ENCODE measurements at regions not wholly inside any gene's neighbourhood (a gene's known extent, or its start where the extent isn't known, plus 50 kb on each side); places are given as distances from the start of the nearest gene placed in this dataset.

DNA sequence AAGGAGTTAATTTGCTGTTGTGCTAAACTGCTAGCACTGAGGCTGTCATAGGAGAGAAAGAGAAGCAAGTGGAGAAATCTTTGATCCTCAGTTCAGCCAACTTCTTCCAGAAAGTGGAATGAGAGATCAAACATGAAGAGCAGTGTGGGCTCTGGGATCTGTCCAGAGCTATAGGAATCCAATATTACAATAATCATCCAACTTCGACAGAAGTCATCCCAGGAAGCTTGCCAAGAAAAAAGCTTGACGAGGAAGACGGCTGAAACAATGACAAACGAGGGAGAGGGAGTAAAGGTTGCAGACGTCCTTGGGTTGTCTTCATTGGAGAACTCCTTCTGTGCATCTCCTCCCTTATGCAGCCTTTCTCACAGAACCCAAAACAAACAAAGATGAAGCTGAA, 496.2 kb downstream of the INSC start (continued):
- TF ChIP-seq PHF21A (CRISPR knock-in tag; IDR thresholded peaks at IDR 0.05) = no peak

DNA sequence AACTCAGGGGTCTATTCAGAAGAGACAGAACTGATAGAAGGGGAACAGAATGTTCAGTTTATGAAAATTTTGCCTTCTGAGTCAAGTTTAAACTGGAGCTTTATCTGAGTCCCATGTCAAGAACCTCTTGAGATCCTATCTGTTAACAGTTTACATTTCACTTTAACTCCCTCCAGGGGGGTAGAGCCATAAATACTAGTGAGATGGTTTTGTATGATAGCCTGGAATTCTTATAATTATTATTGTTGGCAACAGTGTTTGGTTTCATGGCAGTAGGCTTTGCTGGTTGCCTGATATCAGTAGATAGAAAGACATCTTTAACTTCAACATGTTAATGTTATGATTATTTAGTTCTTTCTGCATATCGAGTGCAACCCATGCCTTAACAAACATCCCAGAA, 498.5 kb downstream of the INSC start:
- CTCF ChIA-PET (ENCODE audit: low intra/inter-chr PET ratio, low total read pairs) = no interaction called here
- no peak overlapping the region for H2AFZ ChIP-seq (ENCODE audit: low read length)
- no peak overlapping the region for H3K27ac ChIP-seq (ENCODE audit: extremely low read length, insufficient read depth, low read length)
- intact Hi-C loops (cut with micrococcal nuclease; ENCODE audit: unreplicated experiment) = no loop called here
- 0% methylated on average over 1 of the region's 1 CpG for WGBS (ENCODE audit: low lambda C conversion rate)
- H3K9ac ChIP-seq (ENCODE audit: insufficient read depth, low read depth, low read length) = no peak overlapping the region
- H3K36me3 ChIP-seq (replicated peaks in 1 of 2; ENCODE audit: control insufficient read depth in 1 of 2, insufficient read depth in 2 of 2, low read length in 2 of 2) = no peaks in the 10 kb centered on the region
- no TSS peak for BruUV-seq (replicated peaks)
- ATAC-seq (no peak), DNase-seq (ENCODE audit: low spot score) (no peak), FAIRE-seq (no peak)
- POLR2A ChIA-PET = no interaction called here
- peaks cover 2% of the 10 kb centered on the region; the same call in 1 of the 2 replicates for H3K4me1 ChIP-seq (ENCODE audit: insufficient read depth, low read length)
- in situ Hi-C loops (cut with HindIII; ENCODE audit: extremely low pct_ligation_motif_present, low pct_unique_long_range_greater_than_20kb) = no loop called here
- H3K27me3 ChIP-seq (ENCODE audit: control insufficient read depth in 1 of 2, insufficient read depth in 2 of 2, low read length in 2 of 2) = no peaks in the 10 kb centered on the region
- no peak overlapping the region for H3K4me2 ChIP-seq (ENCODE audit: low read depth, low read length)
- no peaks in the 10 kb centered on the region for H3K9me3 ChIP-seq (ENCODE audit: low read length)
- H3K4me3 ChIP-seq (replicated peaks in 1 of 3; ENCODE audit: insufficient read depth in 1 of 3, low read depth in 2 of 3, low read length in 3 of 3) = no peak overlapping the region
- H3K79me2 ChIP-seq (ENCODE audit: insufficient read depth, low read length) = no peaks in the 10 kb centered on the region
- H4K20me1 ChIP-seq (ENCODE audit: insufficient read depth, low read length) = no peaks in the 10 kb centered on the region
- TF ChIP-seq ZNF75D (CRISPR knock-in tag; IDR thresholded peaks at IDR 0.05; ENCODE audit: borderline replicate concordance) = no peak
- TF ChIP-seq, protein P1, sequence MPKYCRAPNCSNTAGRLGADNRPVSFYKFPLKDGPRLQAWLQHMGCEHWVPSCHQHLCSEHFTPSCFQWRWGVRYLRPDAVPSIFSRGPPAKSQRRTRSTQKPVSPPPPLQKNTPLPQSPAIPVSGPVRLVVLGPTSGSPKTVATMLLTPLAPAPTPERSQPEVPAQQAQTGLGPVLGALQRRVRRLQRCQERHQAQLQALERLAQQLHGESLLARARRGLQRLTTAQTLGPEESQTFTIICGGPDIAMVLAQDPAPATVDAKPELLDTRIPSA (CRISPR knock-in tag; IDR thresholded peaks at IDR 0.05; ENCODE audit: borderline replicate concordance) = no peak
- TF ChIP-seq SP1 (IDR thresholded peaks at IDR 0.05) = no peak
- TF ChIP-seq SP1 (CRISPR knock-in tag; IDR thresholded peaks at IDR 0.05) = no peak
- TF ChIP-seq ZNF598 (CRISPR knock-in tag; IDR thresholded peaks at IDR 0.05; ENCODE audit: borderline replicate concordance) = no peak
- TF ChIP-seq, protein P2, sequence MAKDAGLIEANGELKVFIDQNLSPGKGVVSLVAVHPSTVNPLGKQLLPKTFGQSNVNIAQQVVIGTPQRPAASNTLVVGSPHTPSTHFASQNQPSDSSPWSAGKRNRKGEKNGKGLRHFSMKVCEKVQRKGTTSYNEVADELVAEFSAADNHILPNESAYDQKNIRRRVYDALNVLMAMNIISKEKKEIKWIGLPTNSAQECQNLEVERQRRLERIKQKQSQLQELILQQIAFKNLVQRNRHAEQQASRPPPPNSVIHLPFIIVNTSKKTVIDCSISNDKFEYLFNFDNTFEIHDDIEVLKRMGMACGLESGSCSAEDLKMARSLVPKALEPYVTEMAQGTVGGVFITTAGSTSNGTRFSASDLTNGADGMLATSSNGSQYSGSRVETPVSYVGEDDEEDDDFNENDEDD (CRISPR knock-in tag; IDR thresholded peaks at IDR 0.05; ENCODE audit: borderline replicate concordance) = no peak
- no peak for TF ChIP-seq MIXL1 (CRISPR knock-in tag; IDR thresholded peaks at IDR 0.05)
- TF ChIP-seq ZBTB3 (CRISPR knock-in tag; IDR thresholded peaks at IDR 0.05; ENCODE audit: borderline replicate concordance, low read depth) = no peak
- TF ChIP-seq AGO2 (optimal IDR thresholded peaks at IDR 0.05; ENCODE audit: low read depth, low read length) = no peak
- no peak for TF ChIP-seq NFE2L2 (IDR thresholded peaks at IDR 0.05; ENCODE audit: low read length)
- TF ChIP-seq POGZ (CRISPR knock-in tag; IDR thresholded peaks at IDR 0.05) = no peak
- TF ChIP-seq, protein P3, sequence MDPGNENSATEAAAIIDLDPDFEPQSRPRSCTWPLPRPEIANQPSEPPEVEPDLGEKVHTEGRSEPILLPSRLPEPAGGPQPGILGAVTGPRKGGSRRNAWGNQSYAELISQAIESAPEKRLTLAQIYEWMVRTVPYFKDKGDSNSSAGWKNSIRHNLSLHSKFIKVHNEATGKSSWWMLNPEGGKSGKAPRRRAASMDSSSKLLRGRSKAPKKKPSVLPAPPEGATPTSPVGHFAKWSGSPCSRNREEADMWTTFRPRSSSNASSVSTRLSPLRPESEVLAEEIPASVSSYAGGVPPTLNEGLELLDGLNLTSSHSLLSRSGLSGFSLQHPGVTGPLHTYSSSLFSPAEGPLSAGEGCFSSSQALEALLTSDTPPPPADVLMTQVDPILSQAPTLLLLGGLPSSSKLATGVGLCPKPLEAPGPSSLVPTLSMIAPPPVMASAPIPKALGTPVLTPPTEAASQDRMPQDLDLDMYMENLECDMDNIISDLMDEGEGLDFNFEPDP (CRISPR knock-in tag; conservative IDR thresholded peaks at IDR 0.05) = no peak
- TF ChIP-seq ZSCAN25 (CRISPR knock-in tag; IDR thresholded peaks at IDR 0.05) = no peak
- TF ChIP-seq, protein P4, sequence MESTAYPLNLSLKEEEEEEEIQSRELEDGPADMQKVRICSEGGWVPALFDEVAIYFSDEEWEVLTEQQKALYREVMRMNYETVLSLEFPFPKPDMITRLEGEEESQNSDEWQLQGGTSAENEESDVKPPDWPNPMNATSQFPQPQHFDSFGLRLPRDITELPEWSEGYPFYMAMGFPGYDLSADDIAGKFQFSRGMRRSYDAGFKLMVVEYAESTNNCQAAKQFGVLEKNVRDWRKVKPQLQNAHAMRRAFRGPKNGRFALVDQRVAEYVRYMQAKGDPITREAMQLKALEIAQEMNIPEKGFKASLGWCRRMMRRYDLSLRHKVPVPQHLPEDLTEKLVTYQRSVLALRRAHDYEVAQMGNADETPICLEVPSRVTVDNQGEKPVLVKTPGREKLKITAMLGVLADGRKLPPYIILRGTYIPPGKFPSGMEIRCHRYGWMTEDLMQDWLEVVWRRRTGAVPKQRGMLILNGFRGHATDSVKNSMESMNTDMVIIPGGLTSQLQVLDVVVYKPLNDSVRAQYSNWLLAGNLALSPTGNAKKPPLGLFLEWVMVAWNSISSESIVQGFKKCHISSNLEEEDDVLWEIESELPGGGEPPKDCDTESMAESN (CRISPR knock-in tag; conservative IDR thresholded peaks at IDR 0.05) = no peak
- no peak for TF ChIP-seq ZSCAN22 (CRISPR knock-in tag; IDR thresholded peaks at IDR 0.05)
- TF ChIP-seq GABPA (IDR thresholded peaks at IDR 0.05; ENCODE audit: low read depth, low read length) = no peak
- TF ChIP-seq GABPA (CRISPR knock-in tag; IDR thresholded peaks at IDR 0.05; ENCODE audit: low read depth) = no peak
- no peak for TF ChIP-seq ZSCAN12 (CRISPR knock-in tag; IDR thresholded peaks at IDR 0.05)
- no peak for TF ChIP-seq RFXAP (CRISPR knock-in tag; IDR thresholded peaks at IDR 0.05; ENCODE audit: borderline replicate concordance)
- no peak for TF ChIP-seq BRD4 (CRISPR knock-in tag; IDR thresholded peaks at IDR 0.05)
- no peak for TF ChIP-seq ZFP36L1 (CRISPR knock-in tag; IDR thresholded peaks at IDR 0.05)
